ENCODE measurements at regions not wholly inside any gene's neighbourhood (a gene's known extent, or its start where the extent isn't known, plus 50 kb on each side); places are given as distances from the start of the nearest gene placed in this dataset.

DNA sequence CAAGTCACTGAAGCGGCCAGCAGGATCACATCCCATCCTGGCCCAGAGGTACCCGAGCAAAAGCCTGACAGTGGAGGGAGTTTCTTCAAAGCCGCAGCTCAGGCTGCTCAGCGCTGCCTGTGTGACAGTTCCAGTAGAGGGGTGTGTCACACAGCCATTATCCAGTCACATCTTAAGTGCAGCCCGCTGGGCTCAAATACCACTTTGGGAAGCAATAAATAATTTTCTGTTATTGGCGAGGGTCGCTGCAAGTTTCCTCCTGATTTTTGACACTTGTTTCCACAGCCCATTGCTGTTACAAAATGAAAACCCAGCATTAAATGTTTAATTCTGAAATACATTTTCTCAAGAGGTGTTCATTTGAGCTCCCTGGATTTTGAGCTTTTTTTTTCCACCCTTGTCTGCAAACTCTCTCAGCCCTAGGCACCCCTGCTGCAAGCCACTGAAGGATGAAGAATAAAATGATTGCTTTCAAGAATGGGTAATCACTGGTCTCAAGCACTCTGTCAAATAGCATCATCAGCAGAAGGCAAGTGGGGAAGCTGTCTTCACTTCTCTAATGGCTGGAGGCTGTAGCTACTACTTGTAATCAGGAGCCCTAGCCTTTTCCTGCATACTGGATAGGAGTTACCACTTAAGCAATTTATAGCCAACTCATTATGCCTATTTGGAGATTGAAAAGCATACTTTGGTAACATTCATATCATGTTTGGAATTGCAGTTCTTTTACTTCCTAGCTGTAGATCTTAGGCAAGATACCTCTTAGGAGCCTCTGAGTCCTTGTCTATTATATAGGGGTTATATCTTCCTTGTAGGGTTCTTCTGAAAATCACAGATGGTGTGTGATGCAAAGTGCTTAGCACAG lies 373.7 kb downstream of the METTL15 start:
- no peak for DNase-seq (ENCODE audit: low spot score)

DNA sequence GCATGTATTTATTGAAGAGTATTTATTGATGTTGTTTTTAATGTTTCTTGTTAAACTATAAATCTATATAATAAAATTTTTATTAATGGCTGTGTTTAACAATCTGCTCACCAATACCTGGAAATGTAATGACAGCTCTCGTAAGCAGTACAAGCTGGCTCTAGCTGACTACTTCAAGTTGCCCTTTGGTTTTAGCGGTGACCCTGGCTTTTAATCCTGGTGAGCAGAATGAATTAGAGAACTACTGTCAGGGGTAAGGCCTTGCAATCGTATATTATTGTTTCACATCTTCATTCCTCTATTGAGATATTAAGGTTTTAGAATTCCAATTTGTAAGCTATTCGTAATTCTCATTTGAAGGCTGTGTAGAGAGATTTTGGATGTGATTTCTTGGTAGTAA lies 372.2 kb downstream of the METTL15 start:
- no peak for DNase-seq (ENCODE audit: low spot score)

DNA sequence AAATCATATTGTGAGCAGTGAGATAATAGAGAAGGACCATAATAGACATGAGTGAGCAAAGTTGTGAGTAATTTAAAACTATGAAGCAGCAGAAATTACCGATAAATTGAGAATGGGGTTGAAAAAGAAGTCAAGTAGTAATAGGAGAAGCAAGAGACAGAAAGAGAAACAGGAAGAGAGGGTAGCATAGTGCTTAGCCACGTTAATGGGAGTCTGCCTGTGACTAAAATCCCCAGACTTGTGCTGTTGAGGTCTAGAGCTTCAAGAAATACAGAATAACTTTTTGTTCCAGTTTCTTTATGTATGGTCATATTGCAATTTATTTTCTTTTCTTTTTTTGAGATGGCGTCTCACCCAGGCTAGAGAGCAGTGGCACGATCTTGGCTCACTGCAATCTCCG lies 368.7 kb downstream of the METTL15 start:
- DNase-seq (ENCODE audit: low spot score) = no peak

DNA sequence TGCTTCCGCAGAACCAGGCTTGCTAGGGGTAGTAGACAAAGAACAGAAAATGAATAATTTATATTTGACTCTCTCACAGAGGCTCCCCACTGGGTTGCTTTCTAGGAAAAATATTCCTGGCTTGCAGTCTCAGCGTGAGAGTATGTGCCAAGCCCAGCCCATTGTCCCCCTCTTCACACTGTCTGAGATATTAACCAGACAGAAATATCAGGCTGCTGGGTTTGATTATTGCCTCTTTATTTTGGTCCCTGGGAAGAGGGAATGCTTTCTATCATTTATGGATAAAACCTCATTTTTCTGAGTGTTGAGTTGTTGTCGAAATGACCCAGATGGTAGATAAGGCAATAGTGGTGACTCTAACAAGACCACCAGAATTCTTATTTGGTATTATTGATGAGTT lies 367.9 kb downstream of the METTL15 start:
- DNase-seq (ENCODE audit: low spot score) = no peak

DNA sequence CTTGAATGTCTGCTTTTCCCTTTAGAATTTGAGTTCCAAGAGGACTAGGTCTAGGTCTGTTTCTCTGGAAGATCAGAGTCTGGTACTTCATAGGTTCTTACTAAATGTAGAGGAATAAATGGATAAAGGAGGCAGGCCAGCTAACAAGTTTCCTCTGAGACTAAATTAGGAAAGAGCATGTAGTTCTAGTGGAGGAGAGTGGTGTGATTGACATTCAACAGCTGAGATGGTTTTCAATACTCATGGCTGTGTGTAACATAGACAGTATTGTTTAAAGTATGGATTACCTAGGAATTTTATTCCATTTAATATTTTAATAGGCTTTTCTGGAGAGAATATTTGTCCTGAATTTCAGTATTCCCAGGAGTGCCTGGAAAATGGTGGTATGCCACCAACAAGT lies 364.7 kb downstream of the METTL15 start:
- no peak for DNase-seq (ENCODE audit: low spot score)

DNA sequence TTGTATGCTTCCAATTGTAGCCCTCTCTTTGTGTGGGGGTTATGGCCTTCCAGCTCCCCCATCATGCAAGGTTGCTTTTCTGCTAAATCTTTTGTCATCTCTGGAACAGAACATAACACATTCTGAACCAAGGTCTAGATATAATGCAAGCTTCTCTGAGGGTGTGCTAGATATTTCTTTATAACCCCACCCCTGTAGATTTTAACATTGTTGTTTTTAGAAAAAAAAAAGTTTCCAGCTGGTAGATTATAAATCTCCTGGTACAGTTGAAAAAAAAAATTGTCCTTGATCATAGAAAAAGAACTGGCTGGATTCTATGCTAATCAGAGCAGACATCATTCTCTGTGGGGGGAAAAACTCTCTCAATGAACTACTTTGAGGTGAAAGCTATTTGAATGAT lies 363.3 kb downstream of the METTL15 start:
- no peak for DNase-seq (ENCODE audit: low spot score)

DNA sequence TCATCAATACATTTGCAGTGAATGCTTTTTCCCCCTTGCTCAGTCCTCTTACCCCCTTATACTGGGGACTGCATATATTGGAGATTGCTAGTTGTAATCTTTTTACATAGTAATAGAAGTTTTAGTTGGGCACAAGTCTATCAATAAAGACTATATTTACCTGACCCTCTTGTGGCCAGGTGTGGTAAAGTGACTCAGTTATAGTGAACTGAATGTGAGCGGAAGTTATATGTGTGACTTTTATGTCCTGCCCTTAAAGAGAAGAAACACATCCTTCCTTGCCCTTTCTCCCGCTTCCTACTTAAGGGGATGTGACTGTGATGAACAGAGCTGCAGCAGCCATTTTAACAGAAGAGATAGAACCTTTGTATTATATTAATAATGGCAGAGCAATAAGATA lies 362.0 kb downstream of the METTL15 start:
- no peak for DNase-seq (ENCODE audit: low spot score)

DNA sequence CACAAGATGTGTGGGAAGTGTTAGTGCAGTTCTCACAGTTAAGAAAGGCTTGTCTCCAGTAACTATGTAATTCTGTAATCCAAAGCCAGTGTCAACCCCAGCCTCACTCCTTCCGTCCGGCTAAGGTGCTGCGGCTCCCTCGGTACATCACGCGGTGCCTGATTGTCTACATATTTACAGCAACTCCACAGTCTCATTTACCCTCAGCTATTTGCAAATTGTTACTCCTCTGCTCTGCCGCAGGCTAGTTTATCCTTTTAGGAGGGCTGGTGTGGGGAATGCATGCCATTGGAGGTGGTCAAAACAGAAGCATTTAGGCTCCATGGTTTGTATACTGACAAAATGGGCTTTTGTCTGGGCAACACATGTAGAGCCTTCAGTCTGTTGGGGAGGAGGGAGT lies 358.3 kb downstream of the METTL15 start:
- no peak for DNase-seq (ENCODE audit: low spot score)

DNA sequence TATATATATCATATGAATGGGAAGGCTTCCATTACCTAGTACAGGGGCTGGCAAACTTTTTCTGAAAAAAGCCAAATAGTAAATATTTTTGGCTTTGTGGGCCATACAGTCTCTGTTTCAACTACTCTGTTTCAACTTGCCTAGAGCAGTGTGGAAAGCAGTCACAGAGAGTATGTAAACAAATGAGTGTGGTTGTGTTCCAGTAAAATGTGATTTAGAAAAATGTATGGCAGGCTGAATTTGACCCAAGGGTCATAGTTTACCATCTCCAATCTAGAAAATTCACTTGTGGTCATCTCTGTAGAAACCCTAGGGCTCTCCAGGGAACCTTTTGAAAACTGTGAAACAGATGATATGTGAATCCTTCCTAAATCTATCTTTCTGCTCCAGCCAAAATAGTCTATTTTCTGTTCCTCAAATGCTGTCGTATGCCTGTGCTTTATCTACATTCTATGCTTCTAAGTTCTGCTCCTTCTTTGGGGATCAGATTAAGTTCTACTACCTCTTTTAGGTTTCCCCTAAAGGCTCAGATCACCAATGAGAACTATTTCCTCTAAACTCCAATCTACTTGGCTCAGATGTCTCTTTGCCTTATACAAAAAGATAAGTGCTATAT lies 356.2 kb downstream of the METTL15 start:
- DNase-seq (ENCODE audit: low spot score) = no peak

DNA sequence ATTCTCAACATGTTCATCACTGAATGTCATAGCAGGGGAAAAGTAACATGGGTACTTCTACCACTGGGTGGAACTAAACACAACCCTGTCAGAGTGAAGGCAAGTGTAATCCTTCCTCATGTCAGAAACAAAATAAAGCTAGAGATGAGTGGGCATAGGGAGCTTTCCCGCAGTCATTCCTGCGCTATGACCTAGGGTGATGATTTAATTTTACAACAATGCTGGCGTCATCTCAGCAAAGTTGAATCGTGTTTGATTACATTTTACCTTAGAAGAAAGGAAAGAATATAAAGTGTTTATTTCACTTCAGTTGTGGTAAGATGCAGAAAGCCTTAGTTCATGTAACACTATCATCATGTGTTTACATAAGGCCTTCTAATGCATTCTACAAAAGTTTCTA lies 355.6 kb downstream of the METTL15 start:
- no peak for DNase-seq (ENCODE audit: low spot score)

DNA sequence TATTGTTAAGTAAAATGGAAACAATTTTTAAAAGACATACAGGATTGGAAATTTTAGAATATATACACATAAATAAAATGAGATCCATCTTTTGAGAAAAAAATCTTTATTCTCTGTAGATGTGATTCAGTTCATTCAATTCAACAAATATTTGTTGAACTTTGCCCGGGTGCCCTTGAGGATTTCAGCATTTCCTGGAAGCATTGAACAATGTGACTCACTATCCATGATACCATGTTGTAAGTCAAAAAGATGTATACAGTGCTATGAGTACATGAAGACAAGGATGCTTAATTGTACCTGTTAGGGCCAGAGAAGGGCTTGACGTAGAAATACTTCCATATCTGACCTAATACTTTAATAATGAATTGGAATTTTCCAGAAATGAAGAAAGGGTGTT lies 353.7 kb downstream of the METTL15 start:
- no peak for DNase-seq (ENCODE audit: low spot score)

DNA sequence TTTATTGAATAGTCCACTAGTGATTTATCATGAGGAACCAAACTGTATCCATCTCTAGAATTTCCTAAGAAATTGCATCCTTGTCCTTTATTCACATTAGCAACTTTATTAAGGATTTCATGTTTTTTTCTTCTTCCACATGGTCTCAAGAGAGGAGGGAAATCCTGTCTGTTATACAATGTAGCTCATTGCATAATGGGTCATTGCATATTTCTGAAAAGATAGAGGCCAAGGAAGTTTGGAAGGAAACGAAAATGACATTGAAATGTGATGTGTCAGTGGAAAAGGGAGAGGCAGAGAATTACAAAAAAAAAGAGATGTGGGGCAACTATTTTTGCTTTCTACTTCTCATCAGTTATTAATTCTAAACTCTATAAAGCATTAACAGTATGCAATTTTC lies 353.1 kb downstream of the METTL15 start:
- no peak for DNase-seq (ENCODE audit: low spot score)

DNA sequence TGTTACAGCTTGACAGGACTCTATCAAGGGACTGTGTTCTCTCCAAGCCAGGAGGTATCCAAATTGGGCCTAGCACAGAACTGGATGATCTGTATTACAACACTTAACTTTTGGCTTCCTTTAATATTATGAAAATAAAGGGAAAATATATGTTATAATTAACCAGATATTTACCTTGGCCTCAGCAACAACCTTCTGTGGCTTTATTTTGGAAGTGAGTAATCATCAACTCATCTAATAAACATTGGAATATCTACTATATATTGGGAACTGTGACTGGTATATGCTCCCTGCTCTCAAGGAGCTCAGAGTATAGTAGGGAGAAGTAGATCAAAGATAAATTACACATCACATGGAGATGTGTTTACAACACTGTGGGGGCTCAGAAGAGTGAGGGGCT lies 352.2 kb downstream of the METTL15 start:
- DNase-seq (ENCODE audit: low spot score) = no peak

DNA sequence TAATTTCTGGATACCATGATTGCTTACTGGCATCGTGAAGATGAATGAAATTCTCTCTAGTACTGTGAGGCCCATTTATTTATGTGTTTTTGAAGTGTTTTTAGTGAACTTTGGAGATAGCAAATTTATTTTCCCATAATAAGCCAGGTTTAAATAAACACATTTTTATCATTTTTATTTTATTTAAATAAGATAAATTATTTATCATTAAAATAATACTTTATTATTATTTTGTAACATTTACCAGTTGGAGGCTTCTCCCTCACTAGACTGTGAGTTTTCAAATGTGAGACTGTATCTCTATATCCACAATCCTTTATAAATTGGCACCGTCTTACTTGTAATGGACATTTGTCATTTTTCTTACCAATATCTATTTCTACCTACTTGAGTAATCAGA lies 351.7 kb downstream of the METTL15 start:
- DNase-seq (ENCODE audit: low spot score) = no peak

DNA sequence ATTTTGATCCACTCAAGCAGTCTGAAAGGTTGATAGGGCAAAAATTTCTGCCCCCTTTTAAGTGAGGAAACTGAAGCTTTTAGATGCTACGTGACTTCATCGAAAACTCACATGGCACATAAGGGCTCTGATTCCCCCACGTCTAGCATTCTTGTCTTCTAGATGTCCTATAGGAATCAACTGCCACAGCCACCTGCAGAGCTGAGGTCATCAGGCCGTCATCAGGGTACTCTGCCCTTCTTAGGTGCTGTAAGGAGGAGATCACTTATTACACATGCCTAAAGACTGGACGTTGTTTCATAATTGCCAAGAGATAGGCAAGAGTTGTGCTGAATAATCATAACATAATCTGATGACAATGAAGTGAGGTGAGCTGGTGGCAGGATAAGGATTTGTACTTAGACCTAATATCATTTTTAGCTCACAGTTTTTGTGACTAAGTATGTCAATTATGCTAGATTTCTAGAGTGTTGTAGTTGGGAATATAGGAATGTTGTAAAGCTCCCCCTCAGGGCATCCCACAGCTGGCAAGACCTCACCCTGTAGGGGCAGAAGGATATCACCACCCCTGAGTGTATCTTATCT lies 349.4 kb downstream of the METTL15 start:
- no peak for DNase-seq (ENCODE audit: low spot score)

DNA sequence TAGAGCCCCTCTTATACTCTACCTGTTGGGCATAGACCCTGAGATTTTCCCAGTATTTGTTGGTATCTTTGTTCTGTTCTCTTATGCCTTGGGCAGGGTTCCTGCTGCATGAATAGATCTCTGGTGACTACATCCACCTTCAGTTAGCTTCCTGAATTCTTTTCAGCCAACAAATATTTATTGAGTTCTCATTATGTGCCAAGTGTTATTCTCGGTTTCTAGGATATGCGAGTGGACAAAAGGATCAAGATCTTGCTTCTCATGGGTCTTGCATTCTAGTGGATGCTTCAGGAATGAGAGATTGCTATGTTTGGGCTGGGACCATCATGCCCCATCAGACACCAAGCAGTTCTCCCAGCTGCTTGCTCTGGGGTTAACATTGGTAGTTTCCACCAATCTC lies 340.0 kb downstream of the METTL15 start:
- no peak for DNase-seq (ENCODE audit: low spot score)

DNA sequence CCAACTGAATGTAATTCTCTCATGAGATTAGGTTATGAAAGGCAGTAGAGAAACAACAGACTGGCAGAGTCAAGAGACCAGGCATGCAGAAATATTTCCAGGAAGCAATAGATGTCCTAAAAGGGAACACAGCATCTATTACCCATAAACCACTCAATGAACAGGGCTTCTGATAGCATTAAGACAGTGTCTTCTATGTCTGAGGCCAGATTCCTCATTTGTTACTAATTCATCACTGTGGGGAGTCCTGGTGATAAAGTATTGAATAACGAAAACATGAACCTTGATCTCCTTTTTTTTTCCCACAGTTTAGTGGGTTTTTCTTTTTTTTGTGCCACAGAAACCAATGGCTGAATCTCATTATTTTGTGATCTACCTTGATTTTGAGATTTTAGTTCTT lies 339.0 kb downstream of the METTL15 start:
- no peak for DNase-seq (ENCODE audit: low spot score)

DNA sequence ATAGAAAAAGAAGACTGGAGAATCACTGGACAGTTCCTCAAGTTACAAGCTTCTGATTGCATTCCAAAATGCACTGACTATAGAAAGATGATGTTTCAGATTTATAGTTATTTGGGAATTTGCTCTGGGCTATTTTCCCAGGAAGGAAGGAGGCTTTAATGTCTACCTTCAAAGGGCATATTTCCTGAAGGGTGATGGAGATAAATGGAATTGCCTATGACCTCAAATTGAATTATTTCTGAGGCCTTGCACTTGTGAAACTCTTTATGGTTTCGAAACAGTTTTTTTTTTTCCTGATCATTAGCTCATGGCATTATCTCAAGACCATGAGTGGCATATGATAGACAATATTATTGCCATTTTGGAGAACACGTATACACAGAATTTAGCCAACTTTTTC lies 333.9 kb downstream of the METTL15 start:
- DNase-seq (ENCODE audit: low spot score) = no peak

DNA sequence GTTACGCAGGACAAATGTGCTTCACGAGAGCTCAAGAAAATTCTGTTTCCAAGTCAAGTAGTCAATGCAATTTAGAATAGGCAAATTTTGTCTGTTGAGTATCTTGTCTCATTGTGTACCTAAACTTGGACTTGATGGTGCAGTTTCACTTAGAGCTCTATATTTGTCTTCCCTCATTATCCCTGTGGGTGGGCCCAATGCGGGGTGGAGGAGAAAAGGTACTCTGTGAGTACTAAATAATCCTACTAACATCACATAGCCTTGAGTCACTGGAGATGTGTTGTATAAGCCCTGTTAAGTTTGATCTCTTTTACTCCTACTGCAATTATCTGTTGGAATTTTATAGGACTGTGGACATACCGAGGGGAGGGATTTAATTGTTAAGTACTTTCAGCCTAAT lies 331.2 kb downstream of the METTL15 start:
- DNase-seq (ENCODE audit: low spot score) = no peak

DNA sequence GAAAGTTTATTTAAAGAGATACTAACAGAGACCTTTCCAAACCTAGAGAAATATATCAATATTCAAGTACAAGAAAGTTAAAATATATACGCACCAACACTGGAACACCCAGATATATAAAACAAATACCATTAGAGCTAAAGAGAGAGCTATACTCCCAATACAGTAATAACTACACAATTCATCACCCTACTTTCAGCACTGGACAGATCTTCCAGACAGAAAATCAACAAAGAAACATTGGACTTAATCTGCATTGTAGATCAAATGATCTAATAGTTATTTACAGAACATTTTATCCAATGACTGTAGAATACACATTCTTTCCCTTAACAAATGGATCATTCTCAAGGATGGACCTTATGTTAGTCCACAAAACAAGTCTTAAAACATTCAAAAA lies 311.9 kb downstream of the METTL15 start:
- DNase-seq (ENCODE audit: low spot score) = no peak

DNA sequence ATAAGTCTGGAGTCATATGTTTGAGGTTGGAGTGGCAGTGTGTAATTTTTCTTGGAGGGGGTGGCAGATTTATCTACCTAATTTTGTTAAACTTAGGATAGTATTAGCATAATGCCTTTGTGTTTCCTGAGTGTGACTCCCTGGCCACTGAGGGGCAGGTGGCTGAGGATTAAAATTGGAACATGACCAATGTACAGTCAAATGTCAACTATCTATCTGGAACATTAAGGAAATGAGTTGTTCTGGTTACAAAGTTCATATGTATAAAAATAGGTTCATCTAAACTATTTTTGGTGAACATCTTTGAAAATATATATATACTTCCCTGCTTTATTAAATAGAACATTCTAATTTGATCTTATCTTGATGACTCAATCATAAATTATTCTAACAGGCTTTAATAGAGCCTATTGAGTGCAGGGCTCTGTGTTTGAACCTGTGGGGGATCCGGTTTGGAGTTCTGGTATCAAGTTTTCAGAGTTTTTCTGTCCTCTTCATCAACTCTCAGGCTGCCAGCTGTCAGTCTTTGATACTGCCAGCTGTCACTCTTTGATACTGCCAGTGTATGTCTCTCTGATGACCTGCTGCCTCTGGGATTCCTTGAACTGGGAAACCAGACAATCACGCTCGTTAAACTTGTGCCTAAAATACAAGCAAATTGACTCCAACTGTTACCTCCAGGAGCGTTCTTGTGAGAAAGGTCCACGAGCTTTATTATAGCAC lies 309.6 kb downstream of the METTL15 start:
- DNase-seq (ENCODE audit: low spot score) = no peak

DNA sequence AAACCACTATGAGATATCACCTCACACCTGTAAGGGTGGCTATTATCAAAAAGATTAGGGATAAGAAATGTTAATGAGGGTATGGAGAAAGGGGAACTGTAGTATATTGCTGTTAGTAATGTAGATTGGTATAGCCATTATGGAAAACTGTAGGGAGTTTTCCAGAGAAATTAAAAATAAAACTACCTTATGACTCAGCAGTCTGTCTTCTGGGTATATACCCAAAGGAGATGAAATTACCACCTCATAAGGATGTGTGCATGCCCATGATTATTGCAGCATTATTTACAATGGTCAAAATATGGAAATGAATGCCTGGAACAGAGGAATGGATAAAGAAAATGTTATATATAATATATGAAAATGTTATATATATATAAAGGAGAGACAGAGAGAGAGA lies 303.8 kb downstream of the METTL15 start:
- no peak for DNase-seq (ENCODE audit: low spot score)

DNA sequence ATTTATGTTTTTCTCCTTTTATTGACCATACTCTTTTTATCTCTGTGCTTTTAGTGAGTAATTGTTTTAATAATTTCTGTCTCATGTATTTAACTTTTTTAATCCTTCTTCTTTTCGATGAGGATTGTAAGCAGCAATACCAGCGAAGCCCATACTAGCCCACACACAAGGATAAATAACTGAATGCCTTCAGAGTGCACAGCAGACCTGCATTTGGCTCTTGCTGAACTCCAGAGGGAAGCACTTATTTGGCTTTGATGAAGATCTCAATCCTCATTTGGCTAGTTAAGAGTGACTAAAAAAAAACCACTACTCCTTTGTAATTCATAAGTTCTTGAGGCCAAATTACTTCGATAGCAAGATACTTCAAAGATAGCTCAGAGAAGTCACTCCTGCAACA lies 293.3 kb downstream of the METTL15 start:
- no peak for DNase-seq (ENCODE audit: low spot score)

Data from Ammon's horn (tissue), 1 donor.